GM21717 (cell line): ENCODE measurements at regions not wholly inside any gene's neighbourhood (a gene's known extent, or its start where the extent isn't known, plus 50 kb on each side); places are given as distances from the start of the nearest gene placed in this dataset.
"Not testable (repeated sequence)": the region's sequence is repeated elsewhere in the genome, so short reads cannot be mapped to it uniquely, and the experiment has no call there.

Experiments used
- ATAC-seq: cut with Tn5 transposase; IDR thresholded peaks from one replicate; pipeline ENCODE4 v1.9.1; 2021; ENCODE audit warnings: mild to moderate bottlenecking, moderate library complexity; ENCODE audit not compliant: unreplicated experiment

DNA sequence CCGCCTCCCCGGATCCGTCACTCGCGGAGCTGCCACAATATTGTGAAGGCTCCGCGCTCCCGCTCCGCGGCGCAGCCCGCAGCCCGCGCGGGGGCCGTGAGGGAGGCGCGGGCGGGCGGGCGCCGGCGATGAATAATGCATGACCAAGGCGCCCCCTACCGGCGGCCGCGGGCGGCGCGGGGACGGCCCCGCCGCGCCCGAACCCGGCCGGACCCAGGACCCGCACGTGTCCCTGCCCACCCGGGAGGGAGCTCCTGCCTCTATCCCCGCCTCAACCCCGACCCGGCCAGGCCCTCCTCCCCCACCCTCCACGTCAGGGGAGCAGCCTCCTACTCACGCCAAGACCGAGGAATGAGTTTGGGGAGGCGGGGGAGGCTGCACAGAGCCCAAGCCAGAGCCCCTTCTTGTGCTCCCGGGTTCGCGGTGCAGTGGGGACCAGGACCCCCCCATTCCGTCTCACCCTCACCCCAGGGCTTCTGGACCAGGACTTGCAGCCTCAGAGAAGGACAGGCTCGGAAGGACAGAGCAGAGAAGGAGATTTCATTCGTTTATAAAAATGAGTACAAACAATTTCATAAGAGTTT, 70.8 kb upstream of the CASZ1 start:
- ATAC-seq: no peak

DNA sequence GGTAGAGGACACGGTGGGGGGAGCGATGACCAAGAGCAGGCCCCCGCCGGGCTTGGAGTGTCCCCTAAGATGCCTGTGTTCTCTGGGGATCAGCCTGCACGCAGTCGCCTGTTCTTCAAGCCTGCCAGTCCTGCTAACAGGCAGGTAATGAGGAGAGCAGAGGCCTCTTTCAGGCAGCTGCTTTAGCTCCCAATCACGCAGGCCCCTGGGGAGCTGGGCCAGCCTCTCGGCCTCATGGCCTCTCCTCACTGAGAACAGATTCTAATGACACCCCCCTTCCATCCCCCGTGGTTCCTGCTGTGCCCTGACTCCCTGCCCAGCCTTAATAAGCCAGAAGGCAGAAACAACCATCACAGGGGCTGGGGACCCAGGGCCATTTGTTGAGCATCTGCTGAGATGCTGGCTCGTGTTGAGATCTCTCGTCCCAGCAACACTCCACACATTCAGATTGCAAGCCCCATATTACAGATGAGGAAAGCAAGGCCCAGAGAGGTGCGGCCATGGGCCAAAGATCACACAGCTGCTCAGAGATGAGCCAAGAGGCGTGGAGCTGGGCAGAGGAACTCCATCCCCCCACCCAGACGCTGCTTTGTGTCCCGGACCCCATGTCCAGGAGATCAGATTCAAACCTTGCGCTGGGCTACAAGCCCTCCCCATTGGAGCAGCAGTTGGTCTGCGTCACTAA, 71.6 kb upstream of the CASZ1 start:
- ATAC-seq: no peak

DNA sequence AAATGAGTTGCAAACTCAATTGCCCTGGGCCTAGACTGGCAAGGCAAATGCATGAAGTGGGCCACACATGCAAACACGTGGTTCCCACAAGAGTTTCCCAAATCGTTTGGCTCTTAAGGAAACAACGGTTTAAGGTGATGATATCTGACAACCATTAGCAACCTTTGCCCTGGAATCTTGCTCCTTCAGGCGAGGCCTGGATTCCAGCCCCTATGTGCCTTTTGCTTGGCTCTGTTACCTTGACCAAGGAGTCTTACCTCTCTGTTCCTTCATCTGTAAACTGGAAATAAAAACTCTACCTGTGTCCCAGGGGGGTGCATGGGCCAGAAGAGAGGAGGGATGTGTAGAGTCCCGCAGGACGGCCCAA, 72.1 kb upstream of the CASZ1 start:
- no peak for ATAC-seq

DNA sequence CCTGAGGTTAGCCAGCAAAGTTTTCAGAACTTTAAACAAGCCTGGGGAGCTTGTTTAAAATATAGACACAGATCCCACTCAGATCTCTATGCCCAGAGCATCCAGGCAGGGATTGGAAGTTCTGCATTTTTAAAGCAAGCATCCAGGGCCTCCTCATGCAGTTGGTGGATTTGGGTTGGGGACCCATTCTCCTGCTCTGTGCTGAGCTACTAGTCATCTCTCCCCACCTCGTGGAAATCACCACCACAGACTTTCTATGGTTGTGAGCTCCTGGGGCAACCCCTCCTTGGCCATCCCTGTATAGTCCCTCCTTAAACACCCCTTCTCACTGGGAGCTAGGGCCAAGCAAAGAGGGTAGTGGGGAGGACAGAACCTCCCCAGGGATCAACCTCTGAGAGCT, 73.5 kb upstream of the CASZ1 start:
- ATAC-seq: no peak

DNA sequence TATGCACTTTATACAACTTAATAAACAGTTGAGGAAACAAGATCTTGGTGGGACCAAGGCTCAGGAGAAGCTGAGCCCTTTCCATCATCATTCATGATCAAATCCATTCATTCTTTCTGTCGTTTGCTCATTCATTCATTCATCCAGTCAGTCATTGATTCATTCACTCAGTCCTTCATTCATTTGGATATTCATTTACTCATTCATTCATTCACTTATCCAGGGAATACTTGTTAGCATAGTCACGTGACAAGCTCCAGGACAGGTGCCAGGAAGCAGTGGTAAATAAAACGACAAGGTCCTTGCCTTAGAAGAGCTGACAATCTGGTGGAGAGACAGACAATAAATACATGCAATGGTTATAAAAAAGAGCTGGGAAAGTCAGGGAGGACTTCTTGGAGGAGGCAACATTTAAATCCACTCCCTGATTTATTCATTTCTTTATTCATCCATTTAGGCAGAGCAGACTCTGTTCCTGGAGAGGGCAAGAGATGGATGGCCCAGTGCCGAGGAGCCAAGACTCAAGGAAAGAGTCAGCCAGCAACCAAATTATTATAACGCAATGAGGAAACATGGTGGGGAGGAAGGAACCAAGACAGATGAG, 74.1 kb upstream of the CASZ1 start:
- ATAC-seq: no peak

DNA sequence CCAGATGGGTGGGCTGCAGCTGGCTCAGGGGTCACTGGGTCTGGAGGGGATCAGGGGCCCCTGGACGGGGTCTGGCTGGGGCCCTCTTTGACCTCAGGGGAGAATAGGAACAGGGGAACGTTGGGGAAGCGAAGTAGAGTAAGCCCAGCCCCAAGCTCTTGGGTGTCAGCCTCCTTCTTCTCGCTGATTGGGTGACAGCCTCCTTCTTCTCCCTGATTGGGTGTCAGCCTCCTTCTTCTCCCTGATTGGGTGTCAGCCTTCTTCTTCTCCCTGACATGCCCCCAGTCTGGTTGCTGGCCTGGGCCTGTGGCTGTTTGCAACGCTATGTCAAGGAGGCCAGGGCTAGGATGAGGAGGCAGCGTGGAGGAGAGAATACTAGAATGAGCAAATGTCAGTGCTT, 76.7 kb upstream of the CASZ1 start:
- ATAC-seq: no peak

DNA sequence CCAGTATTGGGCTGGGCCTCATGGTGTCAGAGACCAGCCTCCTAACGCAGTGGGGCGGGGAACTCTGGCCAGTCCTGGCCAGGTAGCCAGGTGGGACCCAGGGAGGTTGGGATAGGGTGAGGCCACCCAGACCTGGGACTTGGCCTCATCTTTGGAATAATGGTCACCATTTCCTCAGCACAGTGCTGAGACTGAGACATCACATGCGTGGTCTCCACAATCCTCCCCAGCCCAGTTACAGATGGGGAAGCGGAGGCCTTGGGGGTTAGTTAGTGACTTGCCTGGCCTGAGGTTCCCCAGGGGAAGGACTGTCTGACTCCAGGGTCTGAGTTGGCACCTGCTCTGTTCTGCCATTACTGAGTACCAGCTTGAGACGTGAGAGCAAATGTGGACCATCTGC, 77.9 kb upstream of the CASZ1 start:
- no peak for ATAC-seq

DNA sequence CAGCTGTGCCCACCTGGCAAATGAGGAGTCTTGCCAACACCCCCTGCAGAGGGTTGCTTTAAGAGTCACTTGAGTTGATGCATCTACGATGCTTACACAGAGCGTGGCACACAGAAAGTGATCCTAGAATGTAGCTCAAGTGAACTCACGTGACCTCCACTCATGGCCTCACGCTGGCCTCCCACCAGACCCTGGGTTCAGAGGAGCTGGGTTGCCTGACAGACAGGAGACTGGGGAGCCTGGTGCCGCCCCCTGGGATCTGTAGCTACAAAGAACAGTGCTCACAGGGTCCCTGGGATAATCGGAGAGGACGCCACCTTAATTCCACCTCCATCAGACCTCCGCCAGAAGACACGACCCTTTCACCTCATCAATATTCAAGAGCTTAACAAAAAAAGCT, 81.4 kb upstream of the CASZ1 start:
- ATAC-seq: no peak

DNA sequence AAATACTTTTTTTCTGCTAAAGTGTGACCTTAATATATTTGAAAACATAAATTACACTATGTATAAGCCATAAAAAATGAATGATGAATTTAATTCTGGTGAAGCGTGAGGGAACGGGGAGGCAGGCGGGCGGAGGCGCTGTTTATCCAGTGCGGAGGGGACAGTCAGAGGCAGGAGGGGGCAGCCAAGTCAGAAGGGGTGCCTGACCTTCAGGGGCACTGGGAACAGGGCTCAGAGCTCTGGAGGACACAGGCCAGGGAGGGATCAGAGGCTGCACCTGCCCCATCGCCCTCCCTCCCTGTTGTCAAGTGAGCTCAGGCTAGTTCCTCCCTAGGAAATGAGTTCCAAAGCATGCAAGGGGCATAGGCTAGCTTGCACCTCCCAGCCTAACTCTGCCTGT, 82.0 kb upstream of the CASZ1 start:
- ATAC-seq: no peak

DNA sequence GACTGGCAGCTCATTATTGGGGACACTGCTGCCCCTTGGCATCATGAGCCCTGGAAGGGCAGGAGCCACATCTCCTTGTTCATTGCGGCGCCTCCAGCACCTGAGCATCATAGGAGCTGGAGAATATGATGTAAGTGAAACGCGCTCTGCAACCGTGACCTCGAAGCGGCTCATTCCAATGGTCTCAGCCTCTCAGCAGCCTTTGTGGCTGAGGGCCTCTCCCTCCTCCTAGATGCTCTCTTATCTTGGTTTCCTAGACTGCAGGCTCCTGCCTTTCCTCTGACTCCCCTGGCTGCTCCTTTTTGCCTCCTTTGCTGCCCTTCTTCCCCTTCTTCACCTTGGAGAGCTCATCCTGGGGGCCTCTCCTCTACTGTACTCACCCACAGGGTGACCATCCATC, 83.6 kb upstream of the CASZ1 start:
- no peak for ATAC-seq

DNA sequence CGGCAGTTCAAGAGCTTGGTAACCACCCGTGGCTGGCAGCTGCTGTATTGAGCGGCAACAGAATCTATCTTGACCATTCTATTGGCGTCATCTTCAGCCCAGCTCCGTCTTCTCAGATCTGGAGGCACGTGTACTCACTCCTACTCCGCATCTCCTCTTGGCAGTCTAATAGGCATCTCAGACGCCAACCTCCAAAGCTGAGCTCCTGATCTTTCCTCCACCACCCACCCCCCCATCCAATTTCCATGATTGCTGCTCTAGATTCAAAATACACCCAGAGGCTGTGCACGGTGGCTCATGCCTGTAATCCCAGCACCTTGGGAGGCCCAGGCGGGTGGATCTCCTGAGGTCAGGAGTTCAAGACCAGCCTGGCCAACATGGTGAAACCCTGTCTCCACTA, 84.6 kb upstream of the CASZ1 start:
- ATAC-seq: no peak

DNA sequence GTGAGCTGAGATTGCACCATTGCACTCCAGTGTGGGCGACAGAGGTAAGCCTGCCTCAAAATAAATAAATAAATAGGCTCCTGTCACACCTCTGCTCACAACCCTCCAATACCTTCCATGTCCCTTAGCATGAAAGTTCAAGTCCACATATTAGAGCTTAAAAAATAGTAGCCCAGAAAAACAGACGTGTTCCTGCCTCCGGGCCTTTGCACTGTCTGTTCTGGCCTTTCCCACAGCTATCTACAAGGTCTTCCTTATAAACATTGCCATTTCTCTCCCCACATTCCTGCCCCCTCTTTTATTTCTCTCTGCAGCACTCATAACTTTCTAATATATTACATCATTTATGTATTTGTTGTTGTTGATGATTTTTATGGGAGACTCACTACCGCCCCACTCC, 85.6 kb upstream of the CASZ1 start:
- no peak for ATAC-seq

DNA sequence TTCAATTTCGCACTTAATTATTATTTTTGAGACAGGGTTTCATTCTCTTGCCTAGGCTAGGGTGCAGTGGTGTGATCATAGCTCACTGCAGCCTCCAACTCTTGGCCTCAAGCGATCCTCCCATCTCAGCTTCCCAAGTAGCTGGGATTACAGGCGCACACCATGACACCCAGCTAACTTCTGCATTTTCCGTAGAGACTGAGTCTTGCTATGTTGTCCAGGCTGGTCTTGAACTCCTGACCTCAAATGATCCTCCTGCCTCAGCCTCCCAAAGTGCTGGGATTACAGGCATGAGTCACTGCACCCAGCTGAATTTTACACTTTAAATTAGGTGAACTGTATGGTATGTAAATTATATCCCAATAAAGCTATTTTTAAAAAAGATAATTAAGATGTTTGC, 90.6 kb upstream of the CASZ1 start:
- not testable (repeated sequence) for ATAC-seq

DNA sequence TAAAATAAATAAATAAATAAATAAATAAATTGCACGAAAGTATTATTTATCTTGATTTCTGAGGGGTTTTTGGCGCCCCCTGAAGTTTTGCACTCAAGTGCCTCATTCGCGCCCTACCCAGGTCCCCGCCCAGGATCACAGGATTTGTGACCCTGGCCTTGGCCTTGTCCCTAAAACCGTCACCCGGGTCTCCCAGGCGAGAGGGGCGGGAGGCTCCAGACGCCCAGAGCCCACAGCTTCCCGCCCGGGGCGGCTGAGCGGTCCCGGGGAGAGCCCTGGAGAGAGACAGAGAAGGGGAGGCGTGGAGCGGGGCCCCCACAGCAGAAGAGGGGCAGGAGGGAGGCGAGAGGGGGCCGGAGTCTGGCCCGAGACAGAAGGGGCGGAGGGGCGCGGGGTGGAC, 91.8 kb upstream of the CASZ1 start:
- no peak for ATAC-seq

DNA sequence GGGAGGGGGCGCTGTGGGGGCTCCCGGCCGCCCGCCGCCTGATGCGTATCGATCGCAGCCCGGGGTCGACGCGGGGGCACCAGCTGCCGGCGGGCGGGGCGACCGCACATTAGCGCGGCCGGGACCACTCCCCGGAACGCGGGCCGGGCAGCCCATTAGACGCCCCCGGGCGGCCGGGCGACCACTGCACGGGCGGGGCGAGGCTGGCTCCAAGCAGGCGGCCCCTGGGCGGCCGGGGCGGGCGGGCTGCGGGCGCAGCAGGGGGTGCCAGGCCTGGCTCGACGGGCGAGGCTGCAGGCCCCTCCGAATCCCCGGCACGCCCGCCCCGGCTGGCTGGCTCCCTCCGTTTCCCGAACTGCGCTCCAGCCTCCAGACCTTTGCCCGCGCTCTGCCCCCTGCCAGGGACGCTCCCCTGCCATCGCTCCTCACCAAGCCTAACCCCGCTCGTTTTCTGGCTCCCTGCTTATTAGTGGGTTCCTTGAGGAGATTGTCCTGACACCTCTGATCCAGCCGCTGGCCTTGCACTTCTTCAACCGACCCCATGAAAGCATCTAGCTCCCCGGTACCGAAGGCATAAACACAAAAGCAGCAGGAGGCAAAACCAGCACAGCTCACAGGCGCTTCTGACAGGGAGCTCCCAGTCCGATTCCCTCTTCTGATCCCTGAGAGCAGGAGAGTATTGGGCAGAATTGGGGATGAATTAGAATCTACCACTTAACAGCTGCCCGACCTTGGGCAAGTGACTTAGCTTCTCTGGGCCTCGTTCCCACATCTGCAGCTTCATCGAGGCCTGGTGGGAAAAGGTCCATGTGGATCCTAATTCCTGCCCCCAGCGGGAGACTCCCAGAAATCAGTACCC, 92.6 kb upstream of the CASZ1 start:
- ATAC-seq: no peak

DNA sequence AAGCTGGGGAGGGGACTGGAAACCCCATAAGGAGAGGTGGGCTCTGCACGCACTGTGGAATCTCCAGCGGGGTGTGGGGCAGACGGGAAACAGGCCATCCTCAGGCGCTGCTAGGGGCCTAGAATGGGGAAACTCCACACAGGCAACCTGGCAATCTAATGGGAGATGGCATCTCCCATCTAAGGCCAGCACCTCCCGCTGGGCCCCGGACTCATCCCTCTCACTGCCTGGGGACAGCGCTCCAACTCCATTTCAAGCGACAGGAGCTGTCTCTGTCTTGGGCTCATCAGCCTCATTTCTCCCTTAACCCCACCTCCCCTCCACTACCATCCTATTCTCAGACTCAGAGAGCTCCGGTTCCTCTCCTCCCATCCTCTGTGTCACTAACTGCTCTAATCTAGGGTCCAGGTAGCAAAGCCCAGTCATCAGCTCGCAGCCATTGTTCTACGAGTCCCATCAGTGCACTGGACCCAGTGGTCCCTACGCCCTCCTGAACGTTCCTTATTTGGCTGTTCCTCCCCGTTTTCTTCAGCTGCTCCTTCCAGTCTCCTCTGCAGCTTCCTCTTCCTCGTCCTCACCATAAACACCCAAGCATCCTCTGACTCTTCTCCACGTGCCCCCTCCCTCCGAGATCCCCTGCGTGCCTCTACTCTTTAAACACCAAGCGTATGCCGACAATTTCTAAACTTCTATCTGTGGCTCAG, 93.4 kb upstream of the CASZ1 start:
- no peak for ATAC-seq

DNA sequence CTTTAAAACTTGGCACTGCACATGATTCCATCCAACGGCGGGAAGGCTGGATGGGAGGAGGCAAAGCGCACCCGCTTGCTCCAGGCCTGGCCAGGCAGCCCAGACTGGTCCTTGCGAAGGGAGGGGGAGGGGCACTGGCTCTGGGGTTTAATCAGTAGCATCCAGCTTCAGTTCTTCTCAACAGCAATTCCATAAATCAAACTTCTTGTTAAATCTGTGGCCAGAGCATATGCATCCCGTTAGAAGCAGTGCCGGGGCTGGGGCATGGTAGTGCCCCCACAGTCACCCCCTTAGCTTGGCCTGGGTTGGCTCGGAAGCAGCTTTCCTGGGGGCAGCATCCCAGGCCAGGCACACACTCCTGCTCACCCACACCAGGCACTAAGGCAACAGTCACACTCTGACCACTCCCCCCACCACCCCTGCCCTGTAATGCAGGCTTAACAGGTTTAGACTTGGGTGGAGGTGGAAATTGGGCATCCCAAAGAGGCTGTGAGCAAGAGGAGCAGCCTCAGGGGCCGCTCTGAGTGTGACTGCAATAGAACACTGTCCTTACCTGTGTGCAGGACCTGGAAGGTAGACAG, 94.1 kb upstream of the CASZ1 start:
- ATAC-seq: no peak

DNA sequence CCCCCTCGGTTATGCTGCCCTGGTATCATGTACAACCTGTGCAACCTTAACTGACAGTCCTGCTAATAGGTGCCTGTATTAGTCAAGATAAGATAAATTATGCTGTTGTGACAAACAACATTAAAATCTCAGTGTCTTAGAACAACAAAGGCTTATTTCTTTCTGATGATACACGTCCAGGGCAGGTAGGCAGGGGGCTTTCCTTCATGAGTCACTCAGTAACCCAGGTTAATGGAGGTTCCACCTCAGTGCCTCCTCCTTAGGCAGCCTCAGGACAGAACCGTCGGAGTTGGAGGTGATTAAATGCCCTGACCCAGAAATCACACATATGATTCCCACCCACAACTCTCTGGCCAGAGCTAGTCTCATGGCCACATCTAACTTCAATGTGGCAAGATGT, 94.6 kb upstream of the CASZ1 start:
- ATAC-seq: no peak

DNA sequence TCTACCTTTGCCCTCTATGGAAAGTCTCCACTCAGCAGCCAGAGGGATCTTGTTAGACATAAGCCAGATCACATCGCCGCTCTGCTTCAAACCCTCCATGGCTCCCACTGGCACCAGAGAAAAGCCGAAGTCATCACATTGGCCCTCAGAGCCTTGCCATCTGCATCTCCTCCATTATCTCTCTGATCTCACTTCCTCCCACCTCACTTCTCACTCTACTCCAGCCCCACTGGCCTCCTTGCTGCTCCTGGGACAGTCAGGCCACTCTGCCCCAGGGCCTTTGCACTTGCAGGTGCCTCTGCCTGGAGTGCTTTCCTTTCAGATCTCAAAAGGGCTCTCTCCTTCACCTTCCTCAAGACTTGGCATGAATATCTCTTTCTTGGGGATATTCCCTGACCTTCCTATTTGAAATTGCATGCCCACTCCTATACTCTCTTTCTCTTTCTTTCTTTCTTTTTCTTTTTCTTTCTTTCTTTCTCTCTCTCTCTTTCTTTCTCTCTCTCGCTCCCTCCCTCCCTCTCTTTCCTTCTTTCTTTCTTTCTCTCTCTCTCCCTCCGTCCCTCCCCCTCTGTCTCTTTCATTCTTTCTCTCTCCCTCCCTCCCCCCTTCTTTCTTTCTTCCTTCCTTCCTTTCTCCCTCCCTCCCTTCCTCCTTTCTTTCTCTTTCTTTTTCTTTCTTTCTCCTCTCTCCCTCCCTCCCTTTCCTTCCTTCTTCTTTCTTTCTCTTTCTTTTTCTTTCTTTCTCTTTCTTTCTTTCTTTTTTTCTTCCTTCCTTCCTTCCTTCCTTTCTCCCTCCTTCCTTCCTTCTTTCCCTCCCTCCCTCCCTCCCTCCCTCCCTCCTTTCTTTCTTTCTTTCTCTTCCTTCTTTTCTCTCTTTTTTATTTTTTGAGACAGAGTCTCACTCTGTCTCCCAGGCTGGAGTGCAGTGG, 96.0 kb upstream of the CASZ1 start:
- no peak for ATAC-seq

DNA sequence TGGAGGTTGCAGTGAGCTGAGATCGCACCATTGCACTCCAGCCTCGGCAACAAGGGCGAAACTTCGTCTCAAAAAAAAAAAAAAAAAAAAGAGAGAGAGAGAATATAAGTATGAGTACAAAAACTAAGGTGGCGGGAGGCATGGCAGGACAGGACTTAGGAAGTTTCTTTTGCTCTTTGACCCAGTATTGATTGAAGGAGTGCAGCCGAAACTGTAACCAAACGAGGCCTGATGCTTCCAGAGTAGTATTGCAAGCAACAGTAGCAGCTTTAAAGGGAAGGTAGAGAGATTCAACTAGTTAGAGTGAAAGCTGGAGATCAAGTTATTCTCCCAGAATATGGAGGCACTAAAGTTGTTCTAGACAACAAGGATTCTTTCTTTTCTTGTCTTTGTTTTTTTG, 99.2 kb upstream of the CASZ1 start:
- ATAC-seq: no peak
